HuH-7 (cell line): ENCODE measurements at regions not wholly inside any gene's neighbourhood (a gene's known extent, or its start where the extent isn't known, plus 50 kb on each side); places are given as distances from the start of the nearest gene placed in this dataset.

ENCODE experiments used
- DNase-seq: peaks from one replicate; pipeline ENCODE4 v3.0.0; 2011; ENCODE audit warnings: low spot score

- DNase-seq = no peak
Measured at GRCh38 chr1:22317920-22318243, 133.8 kb upstream of the ZBTB40 start.

DNA sequence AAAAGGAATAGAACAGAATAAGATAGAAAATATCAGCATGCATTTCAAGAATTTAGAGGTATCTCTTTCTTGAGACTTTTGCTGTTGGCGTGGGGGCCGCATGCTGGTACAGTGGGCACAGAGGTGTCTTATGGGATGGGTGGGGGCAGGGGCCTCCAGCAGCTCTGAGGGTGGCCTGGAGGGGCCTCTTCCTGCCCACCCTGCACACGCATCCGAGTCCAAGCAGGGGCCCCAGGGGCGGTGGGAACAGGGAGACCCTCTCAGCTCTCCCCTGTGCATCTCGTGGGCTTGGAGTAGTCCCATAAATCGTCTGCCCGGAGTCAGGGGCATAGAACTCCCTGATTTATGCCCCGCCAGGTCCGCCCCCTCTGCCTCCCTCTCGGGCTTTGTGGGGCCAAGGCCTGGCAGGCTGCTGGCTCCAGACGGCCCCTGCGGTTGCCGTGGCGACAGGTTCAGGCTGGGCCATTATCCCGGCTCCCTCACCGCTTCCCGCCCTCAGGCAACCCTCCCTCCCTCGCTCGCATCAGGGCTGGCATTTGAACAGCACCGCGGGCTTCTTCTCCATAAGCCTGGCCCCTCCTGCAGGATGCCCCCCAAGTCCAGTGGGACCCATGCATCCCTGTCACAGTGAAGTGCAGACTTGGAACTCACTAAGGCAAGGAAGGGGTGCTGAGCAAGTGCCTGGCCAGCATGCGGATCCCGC, 133.2 kb upstream of the ZBTB40 start:
- DNase-seq = no peak

GRCh38 chr1:22319608-22320007, 132.0 kb upstream of the ZBTB40 start:
- no peak for DNase-seq

- DNase-seq = no peak
Measured at GRCh38 chr1:22320587-22321344, 130.9 kb upstream of the ZBTB40 start.

DNA sequence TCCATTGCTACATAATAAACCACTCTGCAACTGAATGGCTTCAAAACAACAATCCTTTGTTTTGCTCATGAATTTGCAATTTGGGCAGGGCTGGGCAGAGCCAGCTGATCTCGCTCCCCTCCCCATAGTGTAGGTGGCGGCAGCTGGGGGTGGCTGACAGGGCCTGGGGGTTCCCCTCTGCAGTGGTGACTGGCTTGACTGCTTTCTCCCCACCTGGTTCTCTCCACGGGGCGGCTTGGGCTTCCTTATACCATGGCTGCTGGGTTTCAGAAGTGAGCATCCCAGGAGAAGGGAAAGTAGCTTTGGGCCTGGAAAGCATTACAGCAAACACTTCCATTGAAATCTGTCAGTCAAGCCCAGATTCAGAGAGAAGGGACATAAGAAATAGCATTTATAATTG, 129.7 kb upstream of the ZBTB40 start:
- no peak for DNase-seq

DNA sequence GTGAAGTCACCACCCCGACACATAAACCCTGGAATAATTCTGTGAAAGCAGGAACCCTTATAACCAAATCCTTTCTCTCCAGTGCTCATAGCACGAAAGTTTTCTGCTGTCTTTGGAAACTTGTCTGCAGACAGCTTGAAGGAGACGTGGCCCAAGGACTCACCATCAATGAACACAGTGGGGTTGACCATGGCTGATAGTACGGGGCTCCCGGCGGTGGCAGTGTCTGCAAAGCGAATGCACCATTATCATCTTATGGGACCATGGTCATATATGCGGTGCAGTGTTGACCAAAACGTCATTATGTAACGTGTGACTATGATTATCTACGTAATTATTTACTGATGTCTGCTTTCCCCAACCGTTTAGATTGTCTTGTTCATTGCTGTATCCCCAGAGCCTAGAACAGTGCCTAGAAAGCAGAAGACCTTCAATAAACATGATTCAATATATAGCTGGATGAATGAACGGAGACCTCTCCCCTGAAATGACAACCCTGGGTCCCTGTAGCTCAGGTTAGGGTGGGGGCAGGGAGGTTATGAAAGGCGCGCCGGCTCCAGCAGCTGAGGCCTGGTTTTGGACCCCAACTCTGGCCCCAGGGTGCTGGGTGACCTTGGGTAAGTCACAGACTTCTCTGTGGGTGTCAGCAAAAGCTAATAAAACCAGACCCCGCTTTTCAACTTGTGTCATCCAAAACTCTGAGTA, 128.4 kb upstream of the ZBTB40 start:
- DNase-seq = no peak

DNA sequence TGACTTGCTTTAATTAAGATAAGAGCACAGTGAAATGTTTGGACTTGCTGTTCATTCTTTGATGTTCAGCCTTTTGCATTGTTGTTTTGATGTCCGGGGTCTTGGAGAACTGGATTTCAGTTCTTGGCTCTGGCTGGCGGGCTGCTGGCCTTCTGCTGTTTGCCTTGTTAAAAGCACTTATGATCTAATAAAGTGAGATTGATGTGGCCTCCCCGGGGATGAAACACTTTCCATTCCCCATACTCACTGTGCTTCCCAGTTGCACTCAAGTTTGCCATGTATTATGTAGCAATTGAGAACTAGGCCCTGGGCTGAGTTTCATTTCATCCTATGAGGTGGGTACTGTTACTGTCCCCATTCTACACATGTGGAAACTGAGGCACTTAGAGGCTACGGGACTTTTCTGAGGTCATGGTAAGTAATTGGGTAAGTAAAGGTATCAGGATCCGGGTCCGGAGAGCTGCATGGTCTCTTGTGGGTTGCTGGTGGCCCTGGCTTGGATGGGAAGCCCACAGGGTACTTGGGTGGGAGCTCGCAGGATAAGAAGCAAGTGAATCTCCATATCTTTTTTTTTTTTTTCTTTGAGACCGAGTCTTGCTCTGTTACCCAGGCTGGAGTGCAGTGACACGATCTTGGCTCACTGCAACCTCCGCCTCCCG, 127.7 kb upstream of the ZBTB40 start:
- DNase-seq = no peak

- DNase-seq = no peak
Measured at GRCh38 chr1:22325531-22326371, 125.9 kb upstream of the ZBTB40 start.

GRCh38 chr1:22326372-22326915, 125.2 kb upstream of the ZBTB40 start:
- no peak for DNase-seq

DNA sequence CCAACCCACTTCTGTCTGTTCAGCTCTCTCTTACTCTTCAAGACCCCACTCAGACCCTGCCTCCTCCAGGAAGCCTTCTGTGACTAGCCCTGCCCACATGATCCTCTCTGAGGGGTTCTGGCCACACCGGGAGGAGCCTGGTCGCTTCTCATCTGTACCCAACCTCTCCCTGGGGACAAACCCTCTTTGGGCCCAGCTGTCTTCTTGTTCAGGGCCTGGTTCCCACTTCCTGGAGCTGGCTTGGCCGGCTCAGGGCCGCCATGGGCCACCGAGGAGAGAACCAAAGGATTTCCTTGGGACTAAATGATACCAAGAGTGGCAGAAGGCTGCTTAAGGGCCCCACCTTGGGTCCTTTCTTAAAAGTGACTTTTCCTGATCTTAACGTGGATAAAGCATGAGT, 124.7 kb upstream of the ZBTB40 start:
- no peak for DNase-seq

GRCh38 chr1:22327411-22327810, 124.2 kb upstream of the ZBTB40 start:
- no peak for DNase-seq

GRCh38 chr1:22328331-22329147, 123.1 kb upstream of the ZBTB40 start:
- no peak for DNase-seq

DNA sequence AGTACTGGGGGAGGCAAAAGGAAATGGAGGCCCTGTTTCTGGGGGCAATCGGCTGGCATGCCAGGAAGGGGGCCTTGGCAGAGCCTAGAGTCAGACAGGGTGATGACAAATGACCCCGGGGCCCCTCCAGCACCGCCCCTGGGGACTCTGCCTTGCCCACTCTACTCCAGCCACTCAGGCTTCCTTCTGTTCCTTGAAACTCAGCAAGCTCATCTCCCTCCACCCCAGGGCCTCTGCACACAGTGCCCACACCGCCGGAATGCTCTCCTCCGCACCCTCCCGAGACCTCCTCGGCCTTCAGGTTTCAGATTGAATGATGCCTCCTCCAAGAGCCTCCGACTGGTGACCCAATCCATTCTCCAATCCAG, 122.5 kb upstream of the ZBTB40 start:
- no peak for DNase-seq

DNA sequence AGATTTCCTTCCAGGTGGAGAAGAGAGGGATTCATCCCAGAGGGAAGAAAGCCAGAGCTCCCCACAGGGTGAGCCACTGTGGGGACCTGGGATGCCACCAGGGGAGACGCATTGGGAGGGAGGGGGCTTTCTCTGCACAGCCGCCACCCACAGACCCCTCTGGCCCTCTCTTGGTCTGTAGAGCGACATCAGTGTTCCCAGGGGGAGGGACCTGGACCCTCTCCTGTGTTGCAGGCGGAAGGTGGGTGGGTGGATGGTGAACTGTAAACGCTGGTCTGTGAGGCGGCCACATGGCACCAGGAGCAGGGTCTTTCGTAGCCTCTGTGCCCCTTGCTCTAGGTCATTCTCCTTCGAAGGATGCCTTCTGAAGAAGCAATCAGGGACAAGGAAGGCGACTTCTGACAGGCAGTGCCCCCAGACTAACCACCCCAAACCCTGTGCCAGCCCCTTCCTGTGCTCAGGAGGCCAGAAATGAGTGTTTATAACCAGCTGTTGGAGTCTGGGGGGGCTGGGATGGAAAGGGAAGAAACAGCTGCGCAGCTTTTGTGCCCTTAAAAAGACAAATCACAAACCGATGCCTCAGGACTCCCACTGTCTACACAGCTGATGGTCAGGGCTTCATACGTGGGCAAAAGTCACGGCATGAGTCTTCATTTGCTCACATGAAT, 121.4 kb upstream of the ZBTB40 start:
- DNase-seq = no peak

GRCh38 chr1:22330760-22331119, 120.9 kb upstream of the ZBTB40 start:
- DNase-seq = no peak

GRCh38 chr1:22331618-22332423, 119.8 kb upstream of the ZBTB40 start:
- DNase-seq = no peak

DNA sequence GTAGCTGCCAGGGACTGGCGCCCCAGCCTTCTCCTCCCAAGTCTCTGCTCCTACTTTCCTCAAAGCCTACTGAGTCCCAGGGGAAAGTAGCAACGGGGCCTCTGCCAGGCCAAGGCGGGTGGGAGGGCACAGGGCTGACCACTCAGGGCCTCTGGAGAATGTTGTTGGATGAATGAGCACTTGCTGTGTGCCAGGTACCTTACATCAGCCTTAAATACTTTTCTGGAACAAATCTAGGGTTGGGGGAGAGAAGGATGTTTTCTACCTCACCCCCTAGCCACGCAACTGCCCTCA, 119.3 kb upstream of the ZBTB40 start:
- DNase-seq = no peak

GRCh38 chr1:22332795-22333499, 118.7 kb upstream of the ZBTB40 start:
- DNase-seq = no peak

GRCh38 chr1:22333516-22334121, 118.0 kb upstream of the ZBTB40 start:
- DNase-seq = no peak
